ENCODE measurements at regions not wholly inside any gene's neighbourhood (a gene's known extent, or its start where the extent isn't known, plus 50 kb on each side); places are given as distances from the start of the nearest gene placed in this dataset.

DNA sequence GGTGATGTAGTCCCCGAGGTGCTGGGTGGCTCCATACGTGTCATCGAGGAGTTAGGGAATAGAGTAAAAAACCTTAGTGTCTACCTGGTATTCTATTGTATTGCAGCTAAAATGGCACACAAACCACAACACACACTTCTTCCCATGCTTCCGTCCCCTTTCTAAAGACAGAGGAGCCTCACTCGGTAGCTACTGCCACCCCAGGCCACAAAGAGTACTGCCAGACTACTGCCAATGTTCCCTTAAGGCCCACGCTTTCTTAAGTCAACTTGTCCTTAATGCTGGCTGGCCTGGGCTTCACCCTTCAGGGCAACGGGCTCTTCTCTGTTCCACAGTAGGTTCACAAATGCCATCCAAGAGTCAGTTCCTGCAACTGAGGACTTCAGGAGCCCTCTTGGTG is 673.0 kb downstream of the ELAVL2 start:
- H3K9me3 ChIP-seq (ENCODE audit: control insufficient read depth, low read depth, low read length), result no peaks in the 10 kb centered on the region
- no peaks in the 10 kb centered on the region for H3K4me1 ChIP-seq (ENCODE audit: control insufficient read depth, extremely low read depth, insufficient read depth, low read length)
- DNase-seq (ENCODE audit: low read depth, low spot score) (no peak), FAIRE-seq (no peak)
- no peak overlapping the region for H2AFZ ChIP-seq (ENCODE audit: control insufficient read depth, low read length)
- H3K4me3 ChIP-seq (ENCODE audit: control insufficient read depth in 2 of 3, extremely low read depth in 1 of 3, insufficient read depth in 2 of 3, low read depth in 1 of 3, low read length in 3 of 3), result no peak overlapping the region
- H3K36me3 ChIP-seq (ENCODE audit: control insufficient read depth in 2 of 2, extremely low read depth in 1 of 2, insufficient read depth in 2 of 2, low read length in 2 of 2), result no peaks in the 10 kb centered on the region
- H3K9me1 ChIP-seq (ENCODE audit: control insufficient read depth, extremely low read depth, insufficient read depth, low read length), result no peaks in the 10 kb centered on the region
- TF ChIP-seq EZH2 (IDR thresholded peaks at IDR 0.05; ENCODE audit: low read length), result no peak
- TF ChIP-seq, protein P1, sequence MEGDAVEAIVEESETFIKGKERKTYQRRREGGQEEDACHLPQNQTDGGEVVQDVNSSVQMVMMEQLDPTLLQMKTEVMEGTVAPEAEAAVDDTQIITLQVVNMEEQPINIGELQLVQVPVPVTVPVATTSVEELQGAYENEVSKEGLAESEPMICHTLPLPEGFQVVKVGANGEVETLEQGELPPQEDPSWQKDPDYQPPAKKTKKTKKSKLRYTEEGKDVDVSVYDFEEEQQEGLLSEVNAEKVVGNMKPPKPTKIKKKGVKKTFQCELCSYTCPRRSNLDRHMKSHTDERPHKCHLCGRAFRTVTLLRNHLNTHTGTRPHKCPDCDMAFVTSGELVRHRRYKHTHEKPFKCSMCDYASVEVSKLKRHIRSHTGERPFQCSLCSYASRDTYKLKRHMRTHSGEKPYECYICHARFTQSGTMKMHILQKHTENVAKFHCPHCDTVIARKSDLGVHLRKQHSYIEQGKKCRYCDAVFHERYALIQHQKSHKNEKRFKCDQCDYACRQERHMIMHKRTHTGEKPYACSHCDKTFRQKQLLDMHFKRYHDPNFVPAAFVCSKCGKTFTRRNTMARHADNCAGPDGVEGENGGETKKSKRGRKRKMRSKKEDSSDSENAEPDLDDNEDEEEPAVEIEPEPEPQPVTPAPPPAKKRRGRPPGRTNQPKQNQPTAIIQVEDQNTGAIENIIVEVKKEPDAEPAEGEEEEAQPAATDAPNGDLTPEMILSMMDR (optimal IDR thresholded peaks at IDR 0.05 in 1 of 3, IDR thresholded peaks at IDR 0.05 in 1 of 3, conservative IDR thresholded peaks at IDR 0.05 in 1 of 3; ENCODE audit: extremely low read depth in 1 of 3, insufficient read depth in 2 of 3, low read length in 3 of 3), result no peak
- no peak overlapping the region for H3K4me2 ChIP-seq (ENCODE audit: control insufficient read depth, extremely low read depth, insufficient read depth, low read depth, low read length)
- dilution Hi-C loops (cut with MboI; ENCODE audit: extremely low pct_ligation_motif_present, low sequenced_read_pairs), result no loop called here
- no peaks in the 10 kb centered on the region for H3K79me2 ChIP-seq (ENCODE audit: control insufficient read depth, insufficient read depth, low read length)
- no peak overlapping the region for H3K27ac ChIP-seq (ENCODE audit: control insufficient read depth, insufficient read depth, low read length)
- no peaks in the 10 kb centered on the region for H4K20me1 ChIP-seq (ENCODE audit: control insufficient read depth, extremely low read depth, insufficient read depth, low read length)
- no peaks in the 10 kb centered on the region for H3K27me3 ChIP-seq (ENCODE audit: control insufficient read depth, extremely low read depth, insufficient read depth, low read length)
- no peak overlapping the region for H3K9ac ChIP-seq (ENCODE audit: control insufficient read depth, extremely low read depth, insufficient read depth, low read length)

DNA sequence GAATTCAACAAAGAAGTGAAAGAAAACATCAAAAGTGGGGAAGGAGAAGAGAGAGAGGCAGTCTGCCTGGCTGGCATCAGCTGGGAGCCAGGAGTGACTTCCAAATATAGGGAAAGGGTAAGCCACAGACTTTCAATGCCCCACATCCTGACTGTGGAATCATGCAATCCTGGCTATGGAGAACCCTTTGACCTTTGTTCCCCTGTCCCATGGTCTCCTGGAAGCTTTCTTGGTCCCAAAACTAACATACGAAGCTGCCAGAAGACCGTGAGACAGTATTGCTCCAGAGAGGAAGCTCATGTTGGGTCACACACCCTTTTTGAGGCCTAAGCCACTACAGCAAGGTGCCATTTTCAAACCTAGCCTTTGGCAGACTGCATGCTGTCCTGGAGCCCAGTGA is 665.5 kb downstream of the ELAVL2 start:
- H3K36me3 ChIP-seq (ENCODE audit: control insufficient read depth in 2 of 2, extremely low read depth in 1 of 2, insufficient read depth in 2 of 2, low read length in 2 of 2), result no peaks in the 10 kb centered on the region
- dilution Hi-C loops (cut with MboI; ENCODE audit: extremely low pct_ligation_motif_present, low sequenced_read_pairs), result no loop called here
- H3K9me3 ChIP-seq (ENCODE audit: control insufficient read depth, low read depth, low read length), result no peaks in the 10 kb centered on the region

More for the DNA sequence above, 665.5 kb downstream of the ELAVL2 start:
- no peaks in the 10 kb centered on the region for H4K20me1 ChIP-seq (ENCODE audit: control insufficient read depth, extremely low read depth, insufficient read depth, low read length)
- H3K4me1 ChIP-seq (ENCODE audit: control insufficient read depth, extremely low read depth, insufficient read depth, low read length), result no peaks in the 10 kb centered on the region
- H3K9me1 ChIP-seq (ENCODE audit: control insufficient read depth, extremely low read depth, insufficient read depth, low read length), result no peaks in the 10 kb centered on the region
- TF ChIP-seq, protein P1 (optimal IDR thresholded peaks at IDR 0.05 in 1 of 3, IDR thresholded peaks at IDR 0.05 in 1 of 3, conservative IDR thresholded peaks at IDR 0.05 in 1 of 3; ENCODE audit: extremely low read depth in 1 of 3, insufficient read depth in 2 of 3, low read length in 3 of 3), result no peak
- TF ChIP-seq EZH2 (IDR thresholded peaks at IDR 0.05; ENCODE audit: low read length), result no peak
- H3K27me3 ChIP-seq (ENCODE audit: control insufficient read depth, extremely low read depth, insufficient read depth, low read length), result no peaks in the 10 kb centered on the region
- FAIRE-seq, result no peak
- no peak overlapping the region for H2AFZ ChIP-seq (ENCODE audit: control insufficient read depth, low read length)
- no peak overlapping the region for H3K4me3 ChIP-seq (ENCODE audit: control insufficient read depth in 2 of 3, extremely low read depth in 1 of 3, insufficient read depth in 2 of 3, low read depth in 1 of 3, low read length in 3 of 3)
- H3K4me2 ChIP-seq (ENCODE audit: control insufficient read depth, extremely low read depth, insufficient read depth, low read depth, low read length), result no peak overlapping the region
- no peak for DNase-seq (ENCODE audit: low read depth, low spot score)
- H3K9ac ChIP-seq (ENCODE audit: control insufficient read depth, extremely low read depth, insufficient read depth, low read length), result no peak overlapping the region
- no peaks in the 10 kb centered on the region for H3K79me2 ChIP-seq (ENCODE audit: control insufficient read depth, insufficient read depth, low read length)
- no peak overlapping the region for H3K27ac ChIP-seq (ENCODE audit: control insufficient read depth, insufficient read depth, low read length)
